Umbilical cord (tissue), 1 donor: ENCODE measurements at regions not wholly inside any gene's neighbourhood (a gene's known extent, or its start where the extent isn't known, plus 50 kb on each side); places are given as distances from the start of the nearest gene placed in this dataset.

Experiments
- DNase-seq: peaks from one replicate; pipeline ENCODE4 v3.0.0-alpha.2; 2015; ENCODE audit warnings: low spot score

GRCh38 chr7:88431882-88432281 lies 125.2 kb upstream of the STEAP4 start:
- no peak for DNase-seq

- DNase-seq = no peak
These were observed 122.7 kb upstream of the STEAP4 start for GRCh38 chr7:88429382-88429781.

DNA sequence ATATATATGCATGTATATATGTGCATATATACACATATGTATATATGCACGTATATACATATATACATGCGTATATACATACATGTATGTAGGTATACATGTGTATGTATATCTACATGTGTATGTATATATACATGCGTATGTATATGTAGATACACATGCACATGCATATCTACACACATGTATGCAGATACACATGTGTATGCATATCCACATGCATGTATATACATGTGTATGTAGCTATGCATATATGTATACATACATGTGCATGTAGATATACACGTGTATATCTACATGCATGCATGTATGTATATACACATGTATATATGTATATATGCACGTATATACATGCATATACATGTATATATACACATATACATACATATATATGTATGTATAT lies 95.8 kb upstream of the STEAP4 start:
- no peak for DNase-seq

- no peak for DNase-seq
These were observed 94.4 kb upstream of the STEAP4 start for GRCh38 chr7:88401009-88401623.

- peak; percentile 17 for DNase-seq
These were observed 93.1 kb upstream of the STEAP4 start for GRCh38 chr7:88399696-88400240.

DNA sequence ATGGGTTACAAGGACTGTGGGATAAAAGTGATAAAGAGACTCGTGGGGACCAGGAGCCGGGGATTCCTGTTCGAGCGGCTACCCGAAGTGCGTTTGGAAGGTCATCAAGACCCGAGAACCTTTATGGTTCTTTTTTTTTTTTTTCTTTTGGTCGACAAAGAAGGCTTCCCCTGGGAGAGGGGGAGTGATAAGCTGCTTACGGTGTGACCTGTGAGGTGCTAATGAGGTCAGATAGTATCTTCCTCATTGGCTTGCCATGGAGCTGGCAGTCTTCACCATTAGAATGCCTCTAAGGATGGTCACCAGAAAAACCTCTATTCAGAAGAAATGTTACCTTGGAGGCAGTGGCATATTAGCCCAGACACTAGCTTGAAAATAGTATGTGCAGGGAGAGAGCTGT lies 92.3 kb upstream of the STEAP4 start:
- DNase-seq = no peak

DNA sequence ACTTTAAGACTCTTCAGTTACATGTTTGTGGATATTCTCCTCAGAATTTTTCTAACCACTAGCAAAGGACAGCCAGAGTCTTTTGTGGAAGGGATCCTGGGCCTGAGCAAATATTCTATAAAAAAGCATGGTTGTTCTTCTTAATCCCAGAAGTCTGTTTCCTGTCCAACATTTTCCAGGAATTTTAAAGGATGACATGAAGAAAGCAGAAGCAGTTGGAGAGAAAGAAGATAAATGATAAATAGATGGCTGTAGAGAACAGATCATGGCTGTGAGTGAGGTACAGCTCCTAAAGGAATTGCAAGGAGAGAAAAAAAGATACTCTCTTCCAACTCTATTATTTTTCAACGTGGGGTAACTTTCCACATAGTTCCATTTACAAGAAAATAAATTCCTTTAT lies 91.8 kb upstream of the STEAP4 start:
- DNase-seq = peak; percentile 80

DNA sequence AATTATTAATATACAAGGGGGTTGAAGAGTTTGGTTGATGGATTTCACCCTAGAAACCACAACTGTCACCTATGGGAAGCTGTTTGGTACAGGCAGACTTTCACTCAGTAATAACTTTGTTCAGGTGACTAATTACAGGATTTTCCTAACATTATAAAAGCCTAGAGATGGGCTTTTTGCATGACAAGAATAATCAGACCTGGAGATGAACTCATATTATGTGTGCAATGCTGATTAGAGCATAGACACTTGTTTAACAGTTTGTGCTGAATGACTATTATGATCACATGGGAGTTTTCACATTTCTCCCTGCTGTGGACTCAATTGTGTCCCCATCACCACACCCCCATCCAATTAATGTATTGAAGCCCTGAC lies 90.2 kb upstream of the STEAP4 start:
- no peak for DNase-seq

DNA sequence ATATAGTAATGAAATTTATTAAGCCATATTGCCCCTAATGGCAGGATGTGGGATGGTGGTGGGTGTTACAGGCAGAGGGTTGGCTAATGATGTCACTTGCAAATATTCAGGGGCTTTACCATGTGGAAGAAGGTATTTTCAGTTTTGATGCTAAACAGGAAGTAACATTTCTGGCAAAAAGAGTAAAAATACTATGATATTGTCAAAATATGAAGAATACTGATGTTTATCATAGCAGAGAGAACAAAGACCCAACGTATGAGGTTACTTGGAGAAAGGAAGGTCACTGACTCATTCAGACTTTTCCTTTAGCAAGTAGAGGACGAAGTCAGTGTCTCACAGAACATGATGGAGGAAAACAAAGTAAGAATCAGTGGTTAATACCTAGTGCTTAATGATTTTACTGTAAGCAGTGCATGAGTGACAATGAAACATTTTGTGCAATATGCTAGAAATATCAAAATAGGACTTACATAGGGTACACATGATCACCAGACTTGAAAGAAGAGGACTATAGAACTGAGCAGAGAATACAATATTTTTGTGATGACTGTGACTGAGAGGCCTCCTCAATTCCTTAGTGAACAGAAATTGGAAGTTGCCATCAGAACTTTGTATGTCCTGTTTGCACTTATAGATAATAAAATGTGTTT lies 89.7 kb upstream of the STEAP4 start:
- DNase-seq = no peak

GRCh38 chr7:88395715-88396114 lies 89.0 kb upstream of the STEAP4 start:
- no peak for DNase-seq

GRCh38 chr7:88391247-88391646 lies 84.6 kb upstream of the STEAP4 start:
- no peak for DNase-seq

GRCh38 chr7:88387368-88387767 lies 80.7 kb upstream of the STEAP4 start:
- peak; percentile 83 for DNase-seq

DNA sequence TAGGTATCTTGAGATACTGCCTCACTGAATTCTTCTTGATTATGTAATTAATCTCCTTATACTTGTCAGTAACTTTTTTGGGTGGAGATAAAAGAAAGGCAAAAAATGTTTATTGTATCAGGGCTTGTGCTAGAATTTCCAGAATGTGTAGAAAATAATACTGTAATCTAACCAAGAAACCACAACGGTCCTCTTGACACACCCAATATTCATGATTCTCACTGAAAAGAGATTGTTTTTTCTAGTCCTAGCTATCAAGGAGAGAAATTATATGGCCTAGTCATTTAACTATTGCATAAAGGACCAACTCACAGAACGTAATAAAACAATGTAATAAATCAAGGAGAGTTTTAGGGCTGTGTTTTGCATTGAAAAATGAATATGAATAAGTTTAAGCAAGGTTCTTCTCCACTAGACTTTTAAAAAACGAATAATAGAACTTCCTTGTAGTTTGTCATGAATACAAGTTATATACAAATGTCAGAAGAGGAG lies 80.0 kb upstream of the STEAP4 start:
- DNase-seq = no peak

- DNase-seq = no peak
These were observed 70.7 kb upstream of the STEAP4 start for GRCh38 chr7:88377434-88377833.

DNA sequence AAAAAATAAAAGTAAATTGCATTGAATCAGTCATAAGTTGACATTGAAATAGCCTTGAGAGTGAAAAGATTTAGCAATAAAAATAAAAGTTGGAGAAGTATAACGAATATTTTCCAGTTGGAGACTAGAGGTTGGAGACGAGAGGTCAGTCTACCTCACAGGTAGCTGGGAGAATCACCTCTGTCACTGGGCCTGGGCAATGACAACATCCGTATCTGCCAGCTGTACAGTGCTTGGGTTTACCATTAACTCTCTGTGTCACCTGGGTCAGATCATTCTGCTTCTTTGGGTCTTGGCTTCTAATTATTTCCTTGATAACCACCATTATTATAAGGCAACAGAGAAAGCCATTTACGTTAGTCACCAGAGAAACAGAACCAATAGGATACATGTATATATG lies 62.0 kb upstream of the STEAP4 start:
- no peak for DNase-seq

DNA sequence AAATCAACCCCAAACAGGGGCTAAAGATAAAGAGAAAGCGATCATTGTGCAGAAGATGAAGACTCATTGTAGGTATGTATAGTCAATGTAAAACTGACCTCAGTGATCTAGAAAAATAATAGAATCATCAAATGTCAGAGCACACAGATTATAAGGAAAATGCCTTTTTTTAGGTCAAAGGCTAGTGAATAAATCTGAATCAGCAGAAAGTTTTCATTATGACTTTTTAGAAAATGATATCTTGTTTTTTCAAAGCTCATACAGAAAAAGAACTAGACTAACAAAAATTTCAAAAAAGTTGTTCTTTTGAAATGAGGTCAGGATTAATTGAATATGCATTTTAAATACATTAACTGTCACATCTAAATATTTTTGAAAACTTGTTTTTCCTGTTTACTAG lies 60.2 kb upstream of the STEAP4 start:
- DNase-seq = no peak

GRCh38 chr7:88363869-88364268 lies 57.2 kb upstream of the STEAP4 start:
- DNase-seq = no peak

- DNase-seq = no peak
These were observed 56.6 kb upstream of the STEAP4 start for GRCh38 chr7:88363249-88363648.

DNA sequence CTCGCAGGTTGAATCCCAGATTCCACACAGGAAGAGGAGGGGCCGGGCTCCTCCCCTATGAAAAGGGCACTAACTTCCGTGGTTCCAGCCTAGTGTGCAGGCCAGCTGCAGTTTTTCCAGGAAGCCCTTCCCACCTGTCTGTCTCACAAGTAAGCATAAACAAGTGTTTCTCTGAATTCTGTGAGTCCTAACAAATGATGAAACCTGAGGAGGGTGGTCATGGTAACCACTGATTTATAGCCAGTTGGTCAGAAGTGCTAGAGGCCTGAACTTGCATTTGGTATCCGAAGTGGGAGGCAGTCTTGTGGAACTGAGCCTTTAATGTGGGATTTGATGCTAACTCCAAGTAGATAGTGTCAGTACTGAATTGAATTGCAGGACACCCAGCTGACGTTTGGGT lies 54.7 kb upstream of the STEAP4 start:
- DNase-seq = no peak

GRCh38 chr7:88358881-88359280 lies 52.2 kb upstream of the STEAP4 start:
- DNase-seq = no peak

DNA sequence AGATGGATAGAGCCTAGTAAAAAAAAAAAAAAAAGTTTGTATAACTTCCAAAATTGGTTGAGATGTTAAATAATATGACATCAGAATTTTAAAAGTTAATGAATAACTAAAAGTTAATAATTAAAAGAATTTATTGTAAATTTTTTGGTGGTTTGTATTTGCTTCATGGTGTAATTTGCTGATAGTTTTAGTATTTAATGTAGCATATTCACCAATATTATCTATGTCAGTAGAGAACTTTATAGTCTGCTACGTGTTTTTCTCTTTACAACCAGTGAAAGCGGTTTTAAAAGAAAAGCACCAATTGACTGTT lies 51.8 kb upstream of the STEAP4 start:
- no peak for DNase-seq

DNA sequence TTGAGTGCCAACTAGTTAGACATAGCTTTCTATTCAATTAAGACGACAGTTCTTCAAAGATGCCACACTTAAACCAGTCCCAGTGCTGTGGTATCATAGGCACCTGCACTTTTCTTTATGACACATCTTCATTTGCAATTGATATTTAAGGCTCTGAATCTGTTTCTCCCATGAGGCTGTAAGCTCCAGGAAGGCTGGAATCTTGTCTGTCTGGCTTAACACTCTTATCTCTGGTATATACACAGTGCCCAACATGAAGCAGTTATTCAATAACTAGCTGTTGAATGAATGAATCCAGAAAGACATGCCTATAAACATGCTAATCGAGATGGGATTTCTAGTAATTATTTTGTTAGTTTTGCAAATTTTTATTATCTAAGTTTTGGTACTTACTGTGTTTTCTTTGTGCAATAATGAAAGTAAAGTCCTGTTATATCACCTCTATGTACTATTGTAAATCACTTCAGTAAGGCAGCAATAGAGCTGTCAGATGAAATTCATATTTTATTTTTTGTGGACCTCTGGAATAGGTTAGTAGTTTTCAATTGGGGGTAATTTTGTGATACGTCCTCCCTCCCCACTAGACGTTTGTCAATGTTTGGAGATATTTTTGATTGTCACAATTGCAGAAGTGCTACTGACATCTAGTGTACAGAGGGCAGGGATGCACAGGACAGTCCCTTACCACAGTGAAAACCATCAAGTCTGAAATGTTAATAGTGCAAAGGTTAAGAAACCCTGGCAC lies 51.3 kb upstream of the STEAP4 start:
- no peak for DNase-seq

DNA sequence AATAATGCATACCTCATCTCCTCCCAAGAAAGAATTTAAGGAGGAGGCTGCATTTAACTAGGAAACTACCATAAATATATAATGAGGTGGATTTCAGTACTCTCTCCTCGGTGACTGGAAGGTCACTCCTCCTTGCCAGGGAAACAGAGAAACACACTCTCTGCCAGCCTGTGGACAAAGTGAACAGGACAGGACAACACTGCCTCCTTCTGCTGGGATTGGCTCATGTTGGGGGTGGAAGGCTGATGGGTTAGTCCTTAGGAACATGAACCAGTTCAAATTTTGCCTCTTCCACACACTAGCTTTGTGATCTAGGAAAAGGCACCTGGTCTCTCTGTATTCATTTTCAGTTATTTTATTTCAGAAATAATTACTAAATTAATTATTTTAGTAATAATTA lies 50.6 kb upstream of the STEAP4 start:
- DNase-seq = no peak
